SK-N-SH treated with all-trans-retinoic acid at 6 μM for 48 hours (cell line): ENCODE measurements at regions not wholly inside any gene's neighbourhood (a gene's known extent, or its start where the extent isn't known, plus 50 kb on each side); places are given as distances from the start of the nearest gene placed in this dataset.

Source experiments
- RARB ChIP-seq: fragments of 250-450 bp; sonication (Bioruptor Pico); IDR thresholded peaks from 2 replicates; pipeline ENCODE4 v1.8.0; 2021; ENCODE audit warnings: mild to moderate bottlenecking, moderate library complexity
- ZNF565 ChIP-seq: fragments of 450-650 bp; formaldehyde crosslinking; conservative IDR thresholded peaks from 2 replicates; pipeline ENCODE4 v1.5.0; 2020; ENCODE audit warnings: low read depth, mild to moderate bottlenecking, moderate library complexity
- ZNF8 ChIP-seq: fragments of 450-650 bp; formaldehyde crosslinking; IDR thresholded peaks from 2 replicates; pipeline ENCODE4 v1.5.0; 2020; ENCODE audit warnings: mild to moderate bottlenecking, moderate library complexity
- TF ChIP-seq, protein P1 (sequence below): fragments of 250-450 bp; sonication (Bioruptor Pico); IDR thresholded peaks from 2 replicates; pipeline ENCODE4 v1.8.0; 2021; ENCODE audit warnings: low read depth, mild to moderate bottlenecking, moderate library complexity, borderline replicate concordance

DNA sequence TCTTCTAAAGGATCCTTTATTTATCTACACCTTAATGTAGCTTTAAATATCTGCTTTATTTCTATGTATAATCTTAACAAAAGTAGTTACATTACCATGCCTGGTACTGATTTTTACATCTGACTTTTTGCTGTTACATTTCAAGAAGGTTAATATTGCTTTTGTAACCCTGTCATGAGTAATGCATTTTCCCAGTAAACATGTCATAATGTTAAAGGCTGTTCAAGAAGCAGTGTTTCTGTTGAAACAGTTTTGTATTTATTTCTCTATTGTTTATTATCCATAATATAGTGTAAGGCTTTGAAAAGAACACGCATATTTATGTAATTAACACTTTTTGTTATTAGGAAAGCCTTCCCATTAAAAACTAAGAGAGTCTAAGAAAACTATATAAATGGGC is 98.5 kb upstream of the SOX2 start:
- TF ChIP-seq, protein P1, sequence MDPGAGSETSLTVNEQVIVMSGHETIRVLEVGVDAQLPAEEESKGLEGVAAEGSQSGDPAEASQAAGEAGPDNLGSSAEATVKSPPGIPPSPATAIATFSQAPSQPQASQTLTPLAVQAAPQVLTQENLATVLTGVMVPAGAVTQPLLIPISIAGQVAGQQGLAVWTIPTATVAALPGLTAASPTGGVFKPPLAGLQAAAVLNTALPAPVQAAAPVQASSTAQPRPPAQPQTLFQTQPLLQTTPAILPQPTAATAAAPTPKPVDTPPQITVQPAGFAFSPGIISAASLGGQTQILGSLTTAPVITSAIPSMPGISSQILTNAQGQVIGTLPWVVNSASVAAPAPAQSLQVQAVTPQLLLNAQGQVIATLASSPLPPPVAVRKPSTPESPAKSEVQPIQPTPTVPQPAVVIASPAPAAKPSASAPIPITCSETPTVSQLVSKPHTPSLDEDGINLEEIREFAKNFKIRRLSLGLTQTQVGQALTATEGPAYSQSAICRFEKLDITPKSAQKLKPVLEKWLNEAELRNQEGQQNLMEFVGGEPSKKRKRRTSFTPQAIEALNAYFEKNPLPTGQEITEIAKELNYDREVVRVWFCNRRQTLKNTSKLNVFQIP, result no peak
- TF ChIP-seq ZNF8 (CRISPR knock-in tag) (no peak), ZNF565 (no peak), RARB (no peak)
